GM23248 (cell line): ENCODE measurements at regions not wholly inside any gene's neighbourhood (a gene's known extent, or its start where the extent isn't known, plus 50 kb on each side); places are given as distances from the start of the nearest gene placed in this dataset.

Experiments used
- EZH2 ChIP-seq: fragments of 200-600 bp; sonication (generic); IDR thresholded peaks from 2 replicates; pipeline ENCODE4 v1.6.1; 2018; ENCODE audit warnings: antibody characterized with exemption, mild to moderate bottlenecking; ENCODE audit not compliant: insufficient read depth, poor library complexity, severe bottlenecking
- EZH2phosphoT487 ChIP-seq: fragments of 200-600 bp; sonication (generic); IDR thresholded peaks from 2 replicates; pipeline ENCODE4 v1.6.1; 2018; ENCODE audit warnings: antibody characterized with exemption, moderate library complexity, mild to moderate bottlenecking, low read depth; ENCODE audit not compliant: insufficient read depth

DNA sequence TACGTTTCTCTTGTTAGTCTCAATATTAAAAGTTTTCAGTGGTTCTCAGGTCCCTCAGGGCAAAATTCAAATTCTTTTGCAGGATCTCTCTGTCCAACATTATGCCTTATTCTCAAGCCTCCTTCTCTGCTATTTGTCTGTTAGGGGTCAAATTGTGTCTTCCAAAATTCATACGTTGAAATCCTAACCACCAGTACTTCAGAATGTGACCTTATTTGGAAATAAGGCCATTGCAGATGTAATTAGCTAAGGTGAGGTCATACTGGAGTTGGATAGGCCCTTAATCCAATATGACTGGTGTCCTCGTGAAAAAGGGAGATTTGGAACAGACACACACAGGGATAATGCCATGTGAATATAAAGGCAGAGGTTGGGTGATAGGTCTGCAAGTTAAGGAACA, 64.1 kb upstream of the ADGRF1 start:
- TF ChIP-seq EZH2 (no peak), EZH2phosphoT487 (no peak)
